Activated T-cell treated with anti-CD3 and anti-CD28 coated beads, Interleukin-2, amount 50 U/mL, for 24 hours (primary cell): ENCODE measurements at regions not wholly inside any gene's neighbourhood (a gene's known extent, or its start where the extent isn't known, plus 50 kb on each side); places are given as distances from the start of the nearest gene placed in this dataset.
A peak's percentile ranks its signal among the peaks of the same experiment; 100 is the strongest.

Experiments used
- DNase-seq: peaks from one replicate; pipeline ENCODE4 v3.0.0-alpha.2; 2020
- H3K27ac Mint-ChIP-seq: 2 replicates; pipeline ENCODE4 v1.8.0; 2020; ENCODE audit warnings: mild to moderate bottlenecking, mixed read lengths
- H3K27me3 Mint-ChIP-seq: 2 replicates; pipeline ENCODE4 v1.8.0; 2020; ENCODE audit warnings: mixed read lengths
- H3K36me3 Mint-ChIP-seq: 2 replicates; pipeline ENCODE4 v1.8.0; 2020; ENCODE audit warnings: low read depth, mixed read lengths
- H3K4me1 Mint-ChIP-seq: 2 replicates; pipeline ENCODE4 v1.8.0; 2020; ENCODE audit warnings: low read depth, mixed read lengths
- H3K4me3 Mint-ChIP-seq: 2 replicates; pipeline ENCODE4 v1.8.0; 2020; ENCODE audit warnings: mild to moderate bottlenecking, moderate library complexity, mixed read lengths
- H3K9me3 Mint-ChIP-seq: 2 replicates; pipeline ENCODE4 v1.8.0; 2020; ENCODE audit warnings: mixed read lengths

DNA sequence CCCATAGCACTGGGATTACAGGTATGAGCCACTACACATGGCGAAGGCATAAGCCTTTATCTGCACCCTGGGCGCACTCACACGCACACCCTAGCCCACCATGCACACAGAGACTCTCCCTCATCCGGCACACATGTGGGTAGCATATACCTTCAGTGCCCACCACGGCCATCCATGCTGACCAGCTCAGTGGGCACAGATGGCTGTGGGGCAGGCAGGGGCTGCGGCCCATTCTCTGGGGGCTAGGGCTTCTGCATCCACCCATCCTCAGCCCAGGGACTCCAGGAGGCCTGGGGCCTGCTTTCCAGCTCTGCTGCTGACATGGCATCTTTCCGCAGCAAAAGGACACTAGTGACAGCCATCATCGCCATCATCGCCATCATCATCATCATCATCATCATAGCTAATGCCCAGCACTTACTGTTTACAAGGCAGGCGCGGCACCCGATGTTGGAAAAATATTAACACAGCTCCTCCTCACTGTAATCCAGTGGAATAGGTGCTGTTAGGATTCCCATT lies 111.2 kb downstream of the NCOR2 start:
- Mint-ChIP-seq H3K27ac (no peak overlapping the region), H3K36me3 (peaks cover 47% of the 10 kb centered on the region), H3K4me3 (peak overlapping the region; percentile 31), H3K4me1 (peaks cover 64% of the 10 kb centered on the region), H3K9me3 (no peaks in the 10 kb centered on the region), H3K27me3 (no peaks in the 10 kb centered on the region)
- DNase-seq: no peak

DNA sequence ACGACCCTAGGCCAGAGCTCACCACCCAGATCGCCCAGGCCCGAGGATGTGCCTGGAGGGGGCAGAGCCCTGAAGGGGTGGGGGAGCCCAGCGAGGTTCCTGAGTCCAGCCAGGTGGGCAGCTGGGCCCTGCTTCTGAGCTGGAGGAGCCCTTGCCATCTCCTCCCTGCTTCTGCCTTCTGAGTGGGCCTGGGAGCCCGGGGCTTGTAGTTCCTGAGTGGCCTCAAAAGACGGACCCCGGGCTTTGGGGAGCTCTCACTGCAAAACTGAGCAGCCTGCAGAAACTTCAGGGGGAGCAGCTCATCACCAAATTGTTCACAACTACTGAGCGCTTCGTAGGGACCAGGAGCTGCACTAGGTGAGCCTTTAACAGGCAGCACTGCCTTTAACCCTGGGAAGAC lies 112.1 kb downstream of the NCOR2 start:
- Mint-ChIP-seq H3K27me3 (no peaks in the 10 kb centered on the region), H3K4me1 (peaks cover 72% of the 10 kb centered on the region), H3K4me3 (no peak overlapping the region), H3K36me3 (peaks cover 45% of the 10 kb centered on the region), H3K9me3 (no peaks in the 10 kb centered on the region), H3K27ac (no peak overlapping the region)
- DNase-seq: no peak

DNA sequence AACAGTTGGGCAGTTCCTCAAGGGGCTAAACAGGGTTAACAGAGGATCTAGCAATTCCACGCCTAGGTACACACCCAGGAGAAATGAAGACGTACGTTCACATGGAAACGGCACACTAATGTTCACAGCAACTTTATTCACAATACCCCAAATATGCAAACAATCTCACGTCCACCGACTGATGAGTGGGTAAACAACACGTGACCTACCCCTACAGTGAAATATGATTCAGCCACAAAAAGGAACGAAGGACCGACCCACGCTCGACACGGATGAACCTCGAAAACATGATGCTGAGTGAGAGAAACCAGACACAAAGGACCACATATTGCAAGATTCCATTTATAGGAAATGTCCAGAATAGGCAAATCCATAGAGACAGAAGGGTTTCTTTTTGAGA lies 112.7 kb downstream of the NCOR2 start:
- Mint-ChIP-seq H3K4me1 (peaks cover 78% of the 10 kb centered on the region), H3K9me3 (no peaks in the 10 kb centered on the region), H3K4me3 (no peak overlapping the region), H3K36me3 (peaks cover 45% of the 10 kb centered on the region), H3K27me3 (no peaks in the 10 kb centered on the region), H3K27ac (no peak overlapping the region)
- DNase-seq: no peak

DNA sequence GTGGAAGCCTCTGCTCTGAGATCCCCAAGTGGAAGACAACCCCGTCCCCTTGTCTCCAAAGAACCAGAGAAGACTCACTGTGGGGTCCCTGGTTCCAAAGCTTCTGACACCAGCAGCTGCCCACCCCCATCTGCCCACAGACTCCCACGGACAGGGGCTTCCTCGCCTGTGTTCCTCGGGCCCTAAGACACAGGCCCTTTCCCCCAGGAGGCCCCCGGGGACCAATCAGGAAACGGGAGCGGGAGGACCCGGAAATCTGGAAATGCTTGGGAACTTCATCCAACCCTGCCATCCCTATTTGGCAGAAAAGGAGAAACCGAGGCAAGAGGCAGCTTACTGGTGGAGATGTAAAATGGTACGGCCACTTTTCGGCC lies 113.1 kb downstream of the NCOR2 start:
- H3K27ac Mint-ChIP-seq: peak overlapping the region; percentile 50
- no peak for DNase-seq
- no peaks in the 10 kb centered on the region for H3K9me3 Mint-ChIP-seq
- H3K36me3 Mint-ChIP-seq: peaks cover 44% of the 10 kb centered on the region
- no peak overlapping the region for H3K4me3 Mint-ChIP-seq
- H3K4me1 Mint-ChIP-seq: peaks cover 80% of the 10 kb centered on the region
- no peaks in the 10 kb centered on the region for H3K27me3 Mint-ChIP-seq

DNA sequence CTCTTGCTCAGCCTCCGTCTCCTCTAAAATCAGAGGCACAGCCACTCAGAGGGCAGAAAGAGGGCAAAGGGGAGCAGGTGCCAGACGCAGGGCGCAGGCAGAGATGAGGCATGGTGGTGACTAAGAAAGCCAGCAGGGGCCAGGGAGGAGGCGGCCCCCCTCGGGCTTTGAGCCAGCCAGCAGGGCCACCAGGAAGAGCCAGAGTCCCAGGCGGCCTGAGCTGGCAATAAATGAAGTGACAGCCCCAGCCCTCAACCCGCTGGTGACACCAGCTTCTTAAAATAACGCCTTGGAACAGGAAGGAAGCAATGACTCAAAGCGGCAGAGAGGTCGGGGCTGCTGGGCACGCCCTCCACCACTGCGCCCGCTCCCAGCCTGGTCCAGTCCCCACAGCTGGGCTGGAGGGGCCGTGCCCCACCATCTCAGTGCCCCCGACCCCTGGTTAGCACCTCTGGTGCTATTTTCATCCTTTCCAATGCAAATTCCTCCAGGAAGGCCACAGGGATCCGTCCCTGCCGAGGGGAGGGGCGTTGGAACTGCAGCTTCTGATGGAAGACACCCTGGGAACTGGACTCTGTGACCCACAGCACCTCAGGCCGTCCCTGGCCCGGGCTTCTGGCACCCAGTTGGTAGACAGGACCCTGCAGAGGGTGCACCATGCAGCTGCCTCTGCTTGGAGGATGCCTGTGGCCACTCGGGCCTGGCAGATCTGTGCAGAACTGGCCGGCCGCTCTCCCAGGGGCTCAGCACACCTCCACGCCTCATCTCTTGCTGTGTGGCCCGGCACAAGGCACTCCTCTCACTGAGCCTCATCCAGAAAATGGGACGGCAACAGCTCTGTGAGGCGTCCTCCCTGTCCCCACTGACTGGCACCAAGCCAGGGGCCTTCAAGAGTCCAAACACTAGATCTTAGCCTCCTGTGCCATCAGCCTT lies 113.7 kb downstream of the NCOR2 start:
- H3K9me3 Mint-ChIP-seq: no peaks in the 10 kb centered on the region
- DNase-seq: peak; percentile 83
- peaks cover 43% of the 10 kb centered on the region for H3K36me3 Mint-ChIP-seq
- peak overlapping the region; percentile 18 for H3K4me3 Mint-ChIP-seq
- H3K27me3 Mint-ChIP-seq: no peaks in the 10 kb centered on the region
- peak overlapping the region; percentile 80 for H3K27ac Mint-ChIP-seq
- peaks cover 77% of the 10 kb centered on the region for H3K4me1 Mint-ChIP-seq

DNA sequence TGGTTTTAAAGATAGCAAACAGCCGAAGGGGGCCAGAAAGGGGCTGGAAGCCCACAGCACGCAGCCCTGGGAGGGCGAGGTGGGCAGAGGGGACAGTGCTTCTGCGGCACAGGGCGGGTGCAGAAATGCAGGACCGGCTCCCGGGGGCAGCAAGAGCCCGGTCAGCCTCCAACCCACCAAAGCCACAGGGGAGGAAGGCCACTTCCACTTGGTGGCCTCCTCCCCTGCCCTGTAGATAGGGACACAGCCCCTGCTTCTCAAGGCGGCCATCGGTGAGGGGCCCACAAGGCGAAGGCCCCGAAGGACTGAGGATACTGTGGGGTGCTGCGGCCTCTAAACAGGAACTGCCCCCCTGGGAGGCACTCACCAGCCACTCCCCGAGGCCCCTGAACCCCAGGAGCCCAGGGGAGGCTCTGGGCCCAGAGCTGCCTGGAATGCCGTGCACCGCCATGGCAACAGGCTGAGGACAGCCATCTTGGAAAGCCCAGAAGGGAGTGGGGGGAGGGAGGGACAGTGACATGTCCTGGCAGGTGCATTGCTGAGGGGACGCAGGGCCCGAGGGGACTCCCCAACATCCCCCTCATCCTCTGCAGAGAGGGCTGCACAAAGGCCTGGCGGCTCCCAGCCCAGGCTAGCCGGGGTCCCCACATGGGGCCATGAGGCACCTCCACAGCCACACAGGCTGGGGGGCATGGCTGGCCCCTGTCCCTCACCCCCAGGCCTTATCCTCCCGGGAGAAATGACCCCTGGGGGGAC lies 114.7 kb downstream of the NCOR2 start:
- H3K36me3 Mint-ChIP-seq: peaks cover 44% of the 10 kb centered on the region
- no peak for DNase-seq
- no peaks in the 10 kb centered on the region for H3K9me3 Mint-ChIP-seq
- peaks cover 68% of the 10 kb centered on the region for H3K4me1 Mint-ChIP-seq
- peak overlapping the region; percentile 80 for H3K27ac Mint-ChIP-seq
- no peaks in the 10 kb centered on the region for H3K27me3 Mint-ChIP-seq
- H3K4me3 Mint-ChIP-seq: no peak overlapping the region

DNA sequence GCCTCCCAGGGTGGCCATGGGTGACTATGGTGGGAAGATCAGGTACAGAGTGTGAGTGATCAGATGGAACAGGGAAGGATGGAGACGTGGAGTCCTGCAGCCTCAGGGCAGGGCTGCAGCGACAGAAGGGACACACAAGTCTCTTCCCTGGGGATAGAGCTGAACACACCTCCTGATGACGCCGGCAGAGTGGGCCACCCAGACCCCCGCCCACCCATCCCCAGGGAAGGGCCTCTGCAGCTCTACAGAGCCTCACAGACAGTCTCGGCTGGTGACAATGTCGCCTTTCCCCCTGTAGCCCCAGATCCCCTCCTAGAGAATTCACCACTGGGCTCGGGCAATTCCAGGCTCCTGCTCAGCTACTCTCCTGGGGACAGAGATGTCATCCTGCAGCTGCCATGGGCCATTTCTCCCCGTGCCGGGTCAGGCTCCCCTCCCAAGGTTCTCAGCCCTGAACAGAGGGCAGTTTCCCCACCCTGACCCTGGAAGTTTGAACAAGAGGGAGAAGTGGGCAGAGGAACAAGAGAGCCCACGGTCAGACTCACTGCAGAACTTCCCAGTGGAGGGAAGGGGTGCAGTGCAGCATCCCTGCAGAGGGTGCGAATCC lies 115.7 kb downstream of the NCOR2 start:
- Mint-ChIP-seq H3K4me1 (peaks cover 63% of the 10 kb centered on the region), H3K4me3 (no peak overlapping the region)

DNA sequence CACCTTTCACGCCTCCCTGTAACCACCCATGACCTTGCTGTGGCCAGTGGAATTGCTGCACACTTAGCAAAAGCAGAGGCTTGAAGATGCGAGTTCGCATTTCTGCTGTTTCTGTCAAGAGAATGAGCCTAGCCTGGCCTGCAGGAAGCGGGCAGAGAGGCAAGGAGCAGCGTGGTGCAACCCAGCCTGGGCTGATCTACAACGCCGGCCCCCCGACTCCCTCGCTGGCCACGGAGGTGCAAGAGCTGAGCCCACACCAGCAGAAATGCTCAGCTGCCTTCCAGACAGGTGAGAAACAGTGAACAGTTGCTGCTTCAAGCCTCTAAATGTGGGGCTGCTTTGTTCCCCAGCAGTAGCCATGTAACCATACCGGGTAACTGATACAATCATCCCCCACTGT lies 116.4 kb downstream of the NCOR2 start:
- DNase-seq: no peak
- H3K27ac Mint-ChIP-seq: no peak overlapping the region
- no peaks in the 10 kb centered on the region for H3K27me3 Mint-ChIP-seq
- H3K9me3 Mint-ChIP-seq: no peaks in the 10 kb centered on the region
- H3K4me3 Mint-ChIP-seq: no peak overlapping the region
- peaks cover 55% of the 10 kb centered on the region for H3K4me1 Mint-ChIP-seq
- peaks cover 54% of the 10 kb centered on the region for H3K36me3 Mint-ChIP-seq

More for the DNA sequence above, 115.7 kb downstream of the NCOR2 start:
- DNase-seq: no peak
- Mint-ChIP-seq H3K36me3 (peaks cover 52% of the 10 kb centered on the region), H3K27me3 (no peaks in the 10 kb centered on the region), H3K9me3 (no peaks in the 10 kb centered on the region), H3K27ac (no peak overlapping the region)

DNA sequence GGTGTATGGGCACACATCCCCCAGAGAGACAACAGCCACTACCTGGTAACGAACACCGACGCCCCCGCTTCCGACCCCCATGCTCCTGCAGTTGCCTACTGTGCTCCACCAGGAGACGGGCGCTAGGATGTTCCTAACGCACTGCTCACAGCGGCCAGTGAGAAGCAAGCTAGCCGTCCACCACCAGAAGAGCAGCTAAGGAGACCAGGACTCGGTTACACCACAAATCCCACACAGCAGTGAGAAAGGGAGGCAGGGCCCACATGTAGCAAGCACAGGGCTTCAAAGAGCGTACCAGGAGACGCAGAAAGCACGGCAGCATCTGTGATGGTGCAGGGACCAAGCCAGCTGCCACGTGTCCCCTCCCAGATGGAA lies 117.0 kb downstream of the NCOR2 start:
- peaks cover 56% of the 10 kb centered on the region for H3K36me3 Mint-ChIP-seq
- no peak overlapping the region for H3K4me3 Mint-ChIP-seq
- no peaks in the 10 kb centered on the region for H3K27me3 Mint-ChIP-seq
- peaks cover 52% of the 10 kb centered on the region for H3K4me1 Mint-ChIP-seq
- peak overlapping the region; percentile 37 for H3K27ac Mint-ChIP-seq
- no peaks in the 10 kb centered on the region for H3K9me3 Mint-ChIP-seq
- DNase-seq: no peak

DNA sequence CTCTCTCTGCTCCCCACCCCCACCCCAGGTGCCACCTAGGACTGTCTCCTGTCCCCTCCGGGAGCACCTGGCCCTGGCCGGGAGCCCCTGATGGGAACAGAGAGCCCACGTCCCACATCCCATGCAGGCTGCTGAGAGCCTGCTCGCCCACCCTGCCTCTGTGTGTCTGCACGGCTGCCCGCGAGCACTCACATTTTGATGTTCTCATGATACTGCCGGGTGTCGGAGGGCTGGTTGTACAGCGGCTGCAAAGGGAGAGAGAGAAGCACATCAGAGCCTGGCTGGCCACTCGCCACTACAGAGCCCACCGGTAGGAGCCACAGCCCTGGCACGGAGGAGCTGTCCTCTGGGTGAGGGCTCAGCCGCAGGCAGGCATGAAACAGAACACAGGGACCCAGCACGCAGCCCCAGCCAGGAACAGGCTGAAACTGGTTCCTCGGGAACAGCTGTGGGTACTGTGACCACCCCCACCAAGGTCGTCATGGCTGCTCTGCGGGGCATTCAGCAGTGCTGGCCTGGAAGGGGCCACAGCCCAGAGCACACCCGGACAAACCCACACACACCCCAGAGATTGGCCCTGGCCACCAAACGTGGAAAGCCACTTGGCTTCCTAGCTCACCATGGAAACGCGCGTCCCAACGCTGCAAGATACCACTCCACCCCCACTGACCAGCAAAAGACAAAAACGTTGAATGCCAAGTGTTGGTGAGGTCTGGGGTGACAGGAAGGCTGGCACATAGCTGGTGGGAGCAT lies 117.6 kb downstream of the NCOR2 start:
- H3K4me3 Mint-ChIP-seq: no peak overlapping the region
- peaks cover 53% of the 10 kb centered on the region for H3K36me3 Mint-ChIP-seq
- H3K27me3 Mint-ChIP-seq: no peaks in the 10 kb centered on the region
- no peak for DNase-seq
- H3K4me1 Mint-ChIP-seq: peaks cover 48% of the 10 kb centered on the region
- H3K9me3 Mint-ChIP-seq: no peaks in the 10 kb centered on the region
- no peak overlapping the region for H3K27ac Mint-ChIP-seq

DNA sequence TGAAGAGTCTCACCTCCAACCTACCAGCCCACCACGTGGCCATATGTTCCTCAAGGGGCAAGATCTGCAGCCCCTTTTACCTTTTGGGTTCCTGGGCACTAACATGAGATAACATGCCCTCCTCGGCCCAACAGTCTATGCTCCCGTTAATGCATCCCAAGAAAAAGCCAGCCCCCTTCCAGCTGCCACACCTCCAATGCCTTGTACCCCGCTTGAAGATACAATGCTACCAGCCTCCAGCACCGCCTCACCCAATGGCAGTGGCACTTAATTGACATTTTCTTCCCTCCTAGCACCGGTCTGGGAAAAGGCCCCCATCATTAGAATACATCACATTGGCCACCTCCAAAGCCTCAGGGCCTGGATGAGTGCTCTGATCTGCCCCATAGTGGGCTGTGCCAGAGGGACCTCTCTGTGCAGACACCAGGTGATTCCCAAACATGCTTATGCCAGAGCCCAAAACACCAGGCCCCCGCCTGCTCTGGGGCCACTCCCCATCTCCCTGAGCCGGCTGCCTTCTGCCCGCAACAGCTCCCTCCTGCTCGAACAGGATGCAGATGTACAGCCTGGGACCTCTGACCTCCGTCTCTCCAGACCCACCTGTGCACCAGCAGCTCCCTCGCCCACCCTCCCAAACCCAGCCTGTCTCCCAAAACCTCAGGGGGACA lies 118.3 kb downstream of the NCOR2 start:
- H3K27me3 Mint-ChIP-seq: no peaks in the 10 kb centered on the region
- peaks cover 43% of the 10 kb centered on the region for H3K4me1 Mint-ChIP-seq
- H3K27ac Mint-ChIP-seq: no peak overlapping the region
- no peak for DNase-seq
- no peaks in the 10 kb centered on the region for H3K9me3 Mint-ChIP-seq
- no peak overlapping the region for H3K4me3 Mint-ChIP-seq
- H3K36me3 Mint-ChIP-seq: peaks cover 57% of the 10 kb centered on the region

DNA sequence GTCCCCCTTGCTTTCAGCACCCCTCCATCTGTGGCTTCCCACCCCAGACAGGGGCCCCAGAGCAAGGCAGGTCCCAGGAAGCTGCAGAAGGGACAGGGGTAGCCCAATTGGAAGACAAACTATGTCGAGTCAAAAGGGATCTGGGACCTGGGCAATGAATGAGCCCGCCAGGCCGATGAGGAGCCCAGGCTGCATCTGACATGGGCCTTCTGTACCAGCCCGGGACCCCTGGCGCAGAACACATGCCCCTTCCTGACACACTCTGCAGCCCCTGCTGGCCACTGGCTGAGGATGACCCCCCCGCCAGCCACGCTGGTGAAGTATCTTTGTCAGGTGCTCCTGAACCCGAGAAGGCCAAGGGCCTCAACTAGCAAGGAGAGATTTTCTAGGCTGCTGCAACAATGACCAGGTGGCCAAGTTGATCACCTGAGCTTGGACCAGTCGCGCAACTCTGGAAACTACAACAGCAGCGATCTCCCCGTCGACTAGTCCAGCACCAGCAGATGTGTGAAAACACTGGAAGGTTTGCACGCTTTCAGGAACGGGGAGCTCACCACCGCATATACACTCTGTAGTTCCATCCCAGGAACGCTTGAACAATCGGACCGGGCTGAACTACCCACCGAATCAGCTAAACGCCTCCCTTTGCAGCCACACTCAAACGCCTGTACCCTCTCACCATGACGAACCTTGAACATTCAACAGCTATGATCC lies 119.0 kb downstream of the NCOR2 start:
- Mint-ChIP-seq H3K4me3 (no peak overlapping the region), H3K4me1 (peaks cover 36% of the 10 kb centered on the region), H3K27ac (no peak overlapping the region), H3K9me3 (no peaks in the 10 kb centered on the region), H3K36me3 (peaks cover 63% of the 10 kb centered on the region), H3K27me3 (no peaks in the 10 kb centered on the region)
- DNase-seq: no peak

DNA sequence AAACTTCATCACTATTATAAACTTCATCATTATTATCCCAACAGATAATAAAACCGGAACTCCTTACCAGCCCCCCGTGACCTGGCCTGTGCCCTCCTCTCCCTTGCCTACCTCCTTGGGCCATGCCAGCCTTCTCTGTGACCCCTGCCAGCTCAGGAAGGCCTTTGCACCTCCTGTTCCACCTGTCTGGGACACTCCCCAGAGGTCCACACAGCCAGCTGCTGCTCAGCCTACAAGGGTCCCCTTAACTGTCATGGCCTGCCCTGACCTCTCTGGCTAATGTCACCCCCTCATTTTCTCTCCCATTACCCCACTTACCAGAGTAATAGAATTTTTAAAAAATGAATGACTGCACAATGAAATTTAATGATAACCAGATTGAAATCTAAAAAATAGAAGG lies 121.0 kb downstream of the NCOR2 start:
- DNase-seq: no peak
- H3K27ac Mint-ChIP-seq: no peak overlapping the region
- H3K36me3 Mint-ChIP-seq: peaks cover 79% of the 10 kb centered on the region
- H3K4me1 Mint-ChIP-seq: peaks cover 28% of the 10 kb centered on the region
- H3K4me3 Mint-ChIP-seq: no peak overlapping the region
- no peaks in the 10 kb centered on the region for H3K27me3 Mint-ChIP-seq
- H3K9me3 Mint-ChIP-seq: no peaks in the 10 kb centered on the region
